ENCODE measurements at regions not wholly inside any gene's neighbourhood (a gene's known extent, or its start where the extent isn't known, plus 50 kb on each side); places are given as distances from the start of the nearest gene placed in this dataset.

DNA sequence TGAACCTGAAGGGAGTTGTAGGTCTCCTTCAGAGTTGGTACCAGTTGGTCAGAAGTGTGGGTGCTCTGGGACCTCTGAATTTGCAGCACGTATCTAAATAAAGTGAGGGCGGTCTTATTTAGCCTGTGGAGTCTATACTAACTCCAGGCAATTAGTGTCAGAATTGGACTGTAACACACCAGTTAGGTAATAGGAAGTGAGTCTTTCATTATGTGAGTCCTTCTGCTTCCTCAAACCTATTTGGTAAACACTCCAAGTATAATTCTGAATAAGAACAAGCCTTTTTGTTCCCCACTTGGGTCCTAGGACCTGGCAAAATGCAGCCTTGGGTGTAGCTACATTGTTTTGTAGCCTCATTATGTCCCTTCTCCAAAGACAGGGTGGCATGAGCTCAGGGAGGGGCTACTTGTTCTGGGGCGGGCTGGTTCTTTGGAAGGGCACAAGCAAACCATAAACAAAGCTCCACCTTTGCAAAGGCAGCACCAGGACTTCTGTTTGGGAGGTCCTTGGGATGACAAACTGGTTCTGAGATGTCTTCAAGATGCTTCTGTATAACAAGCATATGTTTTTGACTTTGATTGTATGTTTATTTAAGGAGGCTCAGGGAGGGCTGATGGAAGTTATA, 418.0 kb downstream of the ZNF536 start:
- peak in 1 of 2 donors; percentile 3 for DNase-seq (ENCODE audit: low spot score in 2 of 2)
- Histone ChIP-seq H3K4me3 (no peak overlapping the region), H3K4me1 (no peaks in the 10 kb centered on the region), H3K27ac (no peak overlapping the region), H3K9me3 (no peaks in the 10 kb centered on the region), H3K27me3 (no peaks in the 10 kb centered on the region), H3K36me3 (no peaks in the 10 kb centered on the region)
- TF ChIP-seq EP300 (IDR thresholded peaks at IDR 0.05) (no peak), POLR2A (IDR thresholded peaks at IDR 0.05) (no peak)
- TF ChIP-seq, protein P1, sequence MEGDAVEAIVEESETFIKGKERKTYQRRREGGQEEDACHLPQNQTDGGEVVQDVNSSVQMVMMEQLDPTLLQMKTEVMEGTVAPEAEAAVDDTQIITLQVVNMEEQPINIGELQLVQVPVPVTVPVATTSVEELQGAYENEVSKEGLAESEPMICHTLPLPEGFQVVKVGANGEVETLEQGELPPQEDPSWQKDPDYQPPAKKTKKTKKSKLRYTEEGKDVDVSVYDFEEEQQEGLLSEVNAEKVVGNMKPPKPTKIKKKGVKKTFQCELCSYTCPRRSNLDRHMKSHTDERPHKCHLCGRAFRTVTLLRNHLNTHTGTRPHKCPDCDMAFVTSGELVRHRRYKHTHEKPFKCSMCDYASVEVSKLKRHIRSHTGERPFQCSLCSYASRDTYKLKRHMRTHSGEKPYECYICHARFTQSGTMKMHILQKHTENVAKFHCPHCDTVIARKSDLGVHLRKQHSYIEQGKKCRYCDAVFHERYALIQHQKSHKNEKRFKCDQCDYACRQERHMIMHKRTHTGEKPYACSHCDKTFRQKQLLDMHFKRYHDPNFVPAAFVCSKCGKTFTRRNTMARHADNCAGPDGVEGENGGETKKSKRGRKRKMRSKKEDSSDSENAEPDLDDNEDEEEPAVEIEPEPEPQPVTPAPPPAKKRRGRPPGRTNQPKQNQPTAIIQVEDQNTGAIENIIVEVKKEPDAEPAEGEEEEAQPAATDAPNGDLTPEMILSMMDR (IDR thresholded peaks at IDR 0.05), result no peak
- WGBS, 2 donors, result 84 to 88% methylated on average over 3 of the region's 3 CpGs

DNA sequence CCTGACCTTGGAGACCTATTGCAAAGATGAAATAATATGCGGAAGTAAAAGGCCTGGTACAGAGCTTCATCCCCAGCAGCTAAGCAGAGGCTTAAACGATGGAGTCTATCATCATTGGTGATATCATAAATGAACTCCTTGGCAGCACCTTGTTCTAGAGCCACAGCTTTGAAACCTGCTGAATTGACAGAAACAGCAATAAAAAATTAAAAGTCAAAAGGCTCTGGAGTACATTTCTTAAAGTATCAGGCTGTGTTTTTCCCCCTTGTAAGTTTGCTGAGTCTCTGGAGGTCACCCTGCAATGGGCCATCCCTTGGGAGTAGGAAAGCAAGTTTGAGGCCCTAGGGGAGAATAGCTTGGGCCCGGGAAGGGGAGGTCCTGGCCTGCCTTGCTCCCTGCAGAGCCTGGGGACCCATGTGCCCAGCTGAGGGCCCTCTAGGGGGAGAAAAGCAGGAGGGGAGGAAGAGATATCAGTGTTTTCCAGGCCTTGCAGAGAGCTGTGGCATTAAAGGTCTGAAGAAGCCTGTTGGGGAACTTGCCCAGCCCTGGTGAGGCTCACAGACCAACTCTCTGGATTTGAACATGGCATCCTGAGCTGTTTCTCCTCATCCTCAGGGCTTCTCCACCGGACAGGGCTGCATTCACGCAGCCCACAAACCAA, 416.1 kb downstream of the ZNF536 start:
- WGBS, 2 donors, result 85 to 91% methylated on average over 5 of the region's 5 CpGs
- peak in 1 of 2 donors; percentile 3 for DNase-seq (ENCODE audit: low spot score in 2 of 2)
- Histone ChIP-seq H3K4me1 (no peaks in the 10 kb centered on the region), H3K27me3 (no peaks in the 10 kb centered on the region), H3K9me3 (no peaks in the 10 kb centered on the region), H3K27ac (no peak overlapping the region), H3K36me3 (no peaks in the 10 kb centered on the region), H3K4me3 (no peak overlapping the region)
- TF ChIP-seq EP300 (IDR thresholded peaks at IDR 0.05) (no peak), POLR2A (IDR thresholded peaks at IDR 0.05) (no peak)
- TF ChIP-seq, protein P1 (IDR thresholded peaks at IDR 0.05), result no peak

DNA sequence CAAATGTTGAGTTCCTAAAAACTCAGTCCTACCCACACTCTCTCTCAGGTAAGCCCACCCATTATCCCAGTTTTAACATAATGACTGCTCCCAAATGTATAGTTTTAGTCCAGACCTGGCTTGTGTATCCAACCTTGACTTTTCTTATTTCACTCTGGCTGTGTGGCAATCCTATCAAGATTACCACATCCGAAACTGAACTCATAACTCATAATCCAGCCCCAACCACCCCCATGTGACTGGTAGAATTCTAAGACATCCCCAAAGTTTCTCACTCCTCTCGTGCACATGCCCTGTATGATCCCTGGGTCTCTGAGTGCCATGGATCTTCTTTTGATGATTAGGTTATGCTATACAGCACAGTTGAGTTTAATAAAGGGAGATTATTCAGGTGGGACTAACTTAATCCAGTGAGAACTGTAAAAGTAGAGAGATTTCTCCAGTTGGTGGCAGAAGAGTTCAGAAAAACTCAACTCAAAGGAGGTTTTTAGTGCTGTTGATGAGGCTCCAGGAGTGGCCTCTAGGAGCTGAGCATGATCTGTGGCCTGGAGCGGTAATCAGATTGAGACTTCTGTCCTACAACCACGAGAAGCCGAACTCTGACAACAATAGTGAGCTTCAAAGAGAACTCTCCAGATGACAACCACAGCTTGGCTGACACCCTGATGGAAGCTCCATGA, 413.4 kb downstream of the ZNF536 start:
- no peaks in the 10 kb centered on the region for H3K4me1 ChIP-seq
- no peaks in the 10 kb centered on the region for H3K36me3 ChIP-seq
- no peak for DNase-seq (ENCODE audit: low spot score in 2 of 2)
- H3K4me3 ChIP-seq, result no peak overlapping the region
- no peaks in the 10 kb centered on the region for H3K27me3 ChIP-seq
- H3K9me3 ChIP-seq, result no peaks in the 10 kb centered on the region
- WGBS, 2 donors, result 70 to 73% methylated on average over 5 of the region's 5 CpGs
- H3K27ac ChIP-seq, result no peak overlapping the region
- TF ChIP-seq, protein P1 (IDR thresholded peaks at IDR 0.05), result peak in 1 of 5 experiments; percentile 16
- TF ChIP-seq EP300 (IDR thresholded peaks at IDR 0.05), result no peak
- TF ChIP-seq POLR2A (IDR thresholded peaks at IDR 0.05), result no peak

DNA sequence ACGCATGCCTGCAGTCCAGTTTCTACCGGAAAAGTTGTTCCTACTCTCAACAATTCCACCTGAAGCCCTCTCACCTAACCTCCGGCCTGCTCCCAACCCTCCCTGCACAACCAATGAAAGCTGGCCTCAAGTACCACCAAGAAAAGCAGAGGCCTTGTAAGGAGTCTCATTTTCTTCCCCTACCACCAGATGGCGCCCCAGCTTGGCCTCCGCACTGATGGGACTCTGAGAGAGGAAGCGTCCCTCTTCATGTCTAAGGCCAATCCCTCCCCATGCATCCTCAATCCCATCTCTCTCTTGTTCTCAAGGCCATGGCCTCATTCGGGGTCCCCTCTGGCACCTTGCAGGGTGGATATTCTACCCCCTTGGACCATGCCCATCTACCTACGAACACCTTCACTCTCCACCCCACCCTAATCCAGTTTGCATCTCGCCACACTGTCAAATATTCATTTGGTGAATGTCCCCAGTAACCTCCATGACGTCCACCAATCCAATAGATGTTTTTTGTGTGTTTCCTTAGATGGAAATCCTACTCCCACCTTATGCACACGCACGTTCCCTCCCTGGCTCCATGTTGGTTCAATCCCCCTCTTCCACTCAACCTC, 412.8 kb downstream of the ZNF536 start:
- no peaks in the 10 kb centered on the region for H3K27me3 ChIP-seq
- WGBS, 2 donors, result 72 to 75% methylated on average over 12 of the region's 12 CpGs
- H3K9me3 ChIP-seq, result no peaks in the 10 kb centered on the region
- H3K4me1 ChIP-seq, result no peaks in the 10 kb centered on the region
- no peaks in the 10 kb centered on the region for H3K36me3 ChIP-seq
- no peak overlapping the region for H3K27ac ChIP-seq
- no peak for TF ChIP-seq EP300 (IDR thresholded peaks at IDR 0.05)
- TF ChIP-seq, protein P1 (IDR thresholded peaks at IDR 0.05), result peak; percentile 46 to 61 (median 48)
- no peak overlapping the region for H3K4me3 ChIP-seq
- DNase-seq (ENCODE audit: low spot score in 2 of 2), result peak; percentile 30 to 45

DNA sequence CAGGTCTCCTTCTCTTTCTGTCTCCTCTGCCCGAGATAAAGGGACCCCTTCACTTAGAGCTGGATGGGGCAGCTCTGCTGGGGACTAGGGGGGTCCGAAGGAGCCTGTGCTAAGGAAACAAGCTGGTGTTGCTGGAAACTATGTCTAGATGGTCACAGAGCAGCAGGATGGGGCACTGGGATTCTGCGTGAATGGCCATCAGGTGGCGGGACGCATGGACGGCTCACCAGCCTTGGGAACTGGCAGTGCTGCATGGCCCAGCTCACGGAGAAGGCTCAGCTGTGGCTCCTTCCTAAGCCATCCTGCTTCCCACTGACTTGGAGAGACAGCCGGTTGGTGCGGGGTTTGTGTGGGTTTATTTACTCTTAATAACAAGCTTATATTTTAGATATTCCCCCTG, 411.8 kb downstream of the ZNF536 start:
- Histone ChIP-seq H3K27ac (no peak overlapping the region), H3K4me3 (no peak overlapping the region), H3K36me3 (no peaks in the 10 kb centered on the region), H3K9me3 (no peaks in the 10 kb centered on the region), H3K27me3 (no peaks in the 10 kb centered on the region), H3K4me1 (no peaks in the 10 kb centered on the region)
- TF ChIP-seq POLR2A (IDR thresholded peaks at IDR 0.05) (no peak), EP300 (IDR thresholded peaks at IDR 0.05) (no peak)
- TF ChIP-seq, protein P1 (IDR thresholded peaks at IDR 0.05), result no peak
- no peak for DNase-seq (ENCODE audit: low spot score in 2 of 2)
- WGBS, 2 donors, result 87 to 90% methylated on average over 9 of the region's 9 CpGs

All from tibial nerve (tissue), 4 donors.